Nephron (organoid): ENCODE measurements at regions not wholly inside any gene's neighbourhood (a gene's known extent, or its start where the extent isn't known, plus 50 kb on each side); places are given as distances from the start of the nearest gene placed in this dataset.

Experiments
- H3K27ac Mint-ChIP-seq, 3 experiments: 2 replicates each; pipeline ENCODE4 v1.8.0; 2020; ENCODE audit warnings: mixed read lengths in 3 of 3, mild to moderate bottlenecking in 2 of 3, moderate library complexity in 1 of 3
- H3K27me3 Mint-ChIP-seq: 2 replicates; pipeline ENCODE4 v1.8.0; 2021; ENCODE audit warnings: low read depth, mild to moderate bottlenecking, moderate library complexity, mixed read lengths
- H3K36me3 Mint-ChIP-seq: 2 replicates; pipeline ENCODE4 v1.8.0; 2020; ENCODE audit warnings: low read depth, mixed read lengths
- H3K4me1 Mint-ChIP-seq: 2 replicates; pipeline ENCODE4 v1.8.0; 2020; ENCODE audit warnings: mixed read lengths
- H3K4me3 Mint-ChIP-seq, 3 experiments: 2 replicates each; pipeline ENCODE4 v1.8.0; 2020; ENCODE audit warnings: mild to moderate bottlenecking in 3 of 3, mixed read lengths in 3 of 3, moderate library complexity in 2 of 3
- H3K9me3 Mint-ChIP-seq: 2 replicates; pipeline ENCODE4 v1.8.0; 2020; ENCODE audit warnings: mixed read lengths
- CTCF ChIP-seq, 3 experiments: fragments of 200-600 bp; sonication (generic); IDR thresholded peaks; one replicate each; pipeline ENCODE4 v1.5.0; 2021; ENCODE audit warnings: antibody characterized with exemption in 3 of 3; ENCODE audit not compliant: unreplicated experiment in 3 of 3

DNA sequence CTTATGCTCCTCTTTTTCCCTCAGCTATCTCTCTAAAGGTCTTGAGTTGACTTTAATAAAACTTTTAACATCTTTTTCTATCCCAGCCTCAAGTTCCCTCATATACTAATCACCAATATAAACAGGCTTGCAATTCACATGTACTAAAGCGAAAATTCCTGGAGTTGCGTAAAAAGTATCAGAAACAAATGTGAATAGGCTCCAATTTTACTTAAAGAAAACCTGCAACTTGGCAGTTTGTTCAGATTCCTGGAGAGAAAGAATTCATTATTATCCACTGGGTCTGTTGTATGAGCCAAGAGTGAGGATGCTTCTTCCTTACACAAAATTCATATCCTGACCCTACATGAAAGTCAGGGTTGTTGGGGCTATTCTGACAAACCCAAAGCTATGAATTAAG, 384.2 kb downstream of the DTWD2 start:
- Mint-ChIP-seq H3K4me1 (peaks cover 6% of the 10 kb centered on the region), H3K36me3 (peaks cover 4% of the 10 kb centered on the region), H3K4me3 (no peak overlapping the region), H3K9me3 (peaks cover 8% of the 10 kb centered on the region), H3K27ac (peak overlapping the region in 2 of 3 experiments; percentile 26 to 48), H3K27me3 (no peaks in the 10 kb centered on the region)
- TF ChIP-seq CTCF (IDR thresholded peaks at IDR 0.05; ENCODE audit: unreplicated experiment in 3 of 3) = no peak

DNA sequence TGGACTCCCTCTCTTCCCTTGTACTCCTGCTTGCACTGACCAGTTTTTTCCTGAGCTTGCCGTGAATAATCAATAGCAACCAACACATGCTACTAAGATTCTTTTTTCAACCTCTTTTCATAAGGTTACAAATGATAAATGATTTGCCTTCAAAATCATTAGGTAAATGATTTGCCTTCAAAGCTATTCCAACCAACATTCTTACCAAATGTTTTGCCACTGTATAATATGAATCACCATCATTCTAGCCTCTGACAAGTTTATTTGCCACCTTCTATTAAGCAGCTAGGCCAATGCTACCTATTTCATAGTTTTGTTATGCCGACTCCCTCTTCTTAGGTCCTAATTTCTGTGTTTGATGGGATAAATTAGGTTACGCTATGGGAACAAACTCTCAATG, 385.1 kb downstream of the DTWD2 start:
- peaks cover 6% of the 10 kb centered on the region for H3K4me1 Mint-ChIP-seq
- no peak for TF ChIP-seq CTCF (IDR thresholded peaks at IDR 0.05; ENCODE audit: unreplicated experiment in 3 of 3)
- no peaks in the 10 kb centered on the region for H3K27me3 Mint-ChIP-seq
- H3K4me3 Mint-ChIP-seq = no peak overlapping the region
- H3K9me3 Mint-ChIP-seq = peaks cover 8% of the 10 kb centered on the region
- H3K36me3 Mint-ChIP-seq = peaks cover 4% of the 10 kb centered on the region
- H3K27ac Mint-ChIP-seq = no peak overlapping the region

GRCh38 chr5:118598311-118598710, 390.0 kb downstream of the DTWD2 start:
- no peak for TF ChIP-seq CTCF (IDR thresholded peaks at IDR 0.05; ENCODE audit: unreplicated experiment in 3 of 3)
- Mint-ChIP-seq H3K4me3 (no peak overlapping the region), H3K27ac (no peak overlapping the region), H3K36me3 (peaks cover 4% of the 10 kb centered on the region), H3K27me3 (no peaks in the 10 kb centered on the region), H3K4me1 (peaks cover 26% of the 10 kb centered on the region), H3K9me3 (peaks cover 8% of the 10 kb centered on the region)

DNA sequence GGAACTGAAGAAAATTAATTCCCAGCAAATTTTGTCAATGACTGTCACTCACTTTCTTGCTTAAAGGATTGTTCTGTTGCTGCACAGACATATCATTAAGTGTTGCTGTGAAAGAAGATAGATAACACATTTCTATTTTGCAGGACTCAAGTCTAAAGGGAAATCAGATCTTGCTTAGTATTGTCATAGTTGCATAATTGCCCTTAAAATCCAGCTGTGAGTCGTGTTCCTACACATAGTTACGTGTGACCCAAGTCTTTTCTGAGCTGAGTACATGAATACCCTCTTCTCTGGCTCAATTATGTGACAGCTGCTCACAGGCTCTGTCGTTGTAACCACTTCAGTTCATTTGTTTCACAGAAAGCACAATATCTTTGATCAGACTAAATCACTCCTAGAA, 390.8 kb downstream of the DTWD2 start:
- peak overlapping the region in 1 of 3 experiments; percentile 16 for H3K27ac Mint-ChIP-seq
- peaks cover 8% of the 10 kb centered on the region for H3K9me3 Mint-ChIP-seq
- H3K27me3 Mint-ChIP-seq = no peaks in the 10 kb centered on the region
- peaks cover 4% of the 10 kb centered on the region for H3K36me3 Mint-ChIP-seq
- no peak for TF ChIP-seq CTCF (IDR thresholded peaks at IDR 0.05; ENCODE audit: unreplicated experiment in 3 of 3)
- H3K4me1 Mint-ChIP-seq = peaks cover 26% of the 10 kb centered on the region
- H3K4me3 Mint-ChIP-seq = no peak overlapping the region

DNA sequence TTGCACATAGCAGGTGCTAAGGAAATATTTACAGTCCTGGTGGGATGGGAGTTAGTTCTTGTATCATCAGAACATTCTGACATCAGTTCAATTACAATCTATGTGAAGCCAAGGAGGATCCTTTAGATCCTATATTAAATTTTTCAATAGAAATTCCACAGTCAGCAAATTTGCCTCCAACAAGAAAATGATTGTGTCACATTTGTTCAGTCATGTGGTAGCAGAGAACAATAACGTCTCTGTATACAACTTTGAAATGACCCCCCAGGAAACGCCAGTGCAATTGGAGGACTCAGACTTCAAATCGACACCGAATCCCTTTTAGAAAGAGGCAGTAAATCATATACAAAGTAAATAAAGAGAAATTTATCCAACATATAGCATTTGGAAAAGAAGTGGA, 392.1 kb downstream of the DTWD2 start:
- H3K9me3 Mint-ChIP-seq = peaks cover 5% of the 10 kb centered on the region
- no peaks in the 10 kb centered on the region for H3K27me3 Mint-ChIP-seq
- H3K4me1 Mint-ChIP-seq = peaks cover 26% of the 10 kb centered on the region
- TF ChIP-seq CTCF (IDR thresholded peaks at IDR 0.05; ENCODE audit: unreplicated experiment in 3 of 3) = no peak
- H3K27ac Mint-ChIP-seq = no peak overlapping the region
- H3K36me3 Mint-ChIP-seq = peaks cover 4% of the 10 kb centered on the region
- no peak overlapping the region for H3K4me3 Mint-ChIP-seq

DNA sequence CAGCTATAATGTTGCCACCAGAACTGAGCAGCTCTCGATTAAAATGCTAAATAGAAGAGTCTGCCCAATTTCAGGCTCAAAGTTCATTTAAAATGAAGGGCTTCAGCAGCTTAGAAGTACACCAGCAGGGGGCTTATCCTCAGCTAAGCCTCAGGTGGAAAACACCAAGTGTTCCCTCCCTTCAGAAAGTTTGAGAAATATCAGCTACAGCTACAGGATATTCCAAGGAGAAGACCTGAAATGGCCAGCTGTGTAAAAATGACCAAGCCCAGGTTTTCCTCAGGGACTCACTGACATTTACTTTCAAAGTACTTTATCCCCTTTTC, 395.4 kb downstream of the DTWD2 start:
- peak in 1 of 3 experiments; percentile 19 for TF ChIP-seq CTCF (IDR thresholded peaks at IDR 0.05; ENCODE audit: unreplicated experiment in 3 of 3)
- H3K27ac Mint-ChIP-seq = no peak overlapping the region
- no peaks in the 10 kb centered on the region for H3K36me3 Mint-ChIP-seq
- no peak overlapping the region for H3K4me3 Mint-ChIP-seq
- peaks cover 22% of the 10 kb centered on the region for H3K4me1 Mint-ChIP-seq
- no peaks in the 10 kb centered on the region for H3K27me3 Mint-ChIP-seq
- no peaks in the 10 kb centered on the region for H3K9me3 Mint-ChIP-seq
